ENCODE measurements at regions not wholly inside any gene's neighbourhood (a gene's known extent, or its start where the extent isn't known, plus 50 kb on each side); places are given as distances from the start of the nearest gene placed in this dataset.

DNA sequence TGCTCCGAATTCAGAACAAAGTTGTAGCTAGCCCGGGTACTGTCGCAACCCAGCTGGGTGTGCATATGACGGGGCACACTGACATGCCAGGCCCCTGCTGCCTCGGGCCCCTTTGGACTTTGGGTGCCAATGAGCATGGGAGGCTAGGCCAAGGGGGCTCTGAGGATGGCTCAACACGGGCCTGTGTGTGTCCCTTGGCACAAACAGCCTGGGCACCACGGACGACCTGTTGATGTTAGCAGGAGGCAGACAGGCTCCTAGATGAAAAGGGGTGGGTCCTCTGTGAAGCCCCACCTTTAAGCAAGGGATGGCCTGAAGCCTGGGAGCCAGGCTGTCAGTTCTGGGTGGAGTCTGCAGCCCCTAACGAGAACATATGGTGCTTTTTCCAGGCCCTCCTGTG is 1688.2 kb downstream of the EFNA5 start:
- no peak for DNase-seq (ENCODE audit: low spot score)

DNA sequence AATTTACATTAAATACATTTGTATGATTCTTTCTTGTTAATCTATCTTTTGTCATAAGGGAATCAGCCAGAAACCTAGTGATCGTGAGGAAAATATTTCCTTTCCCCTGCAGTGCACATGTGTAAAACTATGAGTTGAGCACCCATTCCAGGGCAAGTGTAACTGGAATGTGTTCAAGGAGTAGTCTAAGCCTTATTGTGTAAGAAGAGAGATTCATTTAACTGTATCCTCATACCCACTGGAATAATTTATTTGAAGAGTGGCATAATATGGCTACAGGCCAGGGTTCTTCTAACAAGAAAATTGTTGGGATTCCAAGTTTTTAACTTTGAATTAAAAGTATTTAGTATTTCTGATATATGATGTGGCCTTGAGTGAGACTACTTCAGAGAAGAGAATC is 1692.7 kb downstream of the EFNA5 start:
- no peak for DNase-seq (ENCODE audit: low spot score)

DNA sequence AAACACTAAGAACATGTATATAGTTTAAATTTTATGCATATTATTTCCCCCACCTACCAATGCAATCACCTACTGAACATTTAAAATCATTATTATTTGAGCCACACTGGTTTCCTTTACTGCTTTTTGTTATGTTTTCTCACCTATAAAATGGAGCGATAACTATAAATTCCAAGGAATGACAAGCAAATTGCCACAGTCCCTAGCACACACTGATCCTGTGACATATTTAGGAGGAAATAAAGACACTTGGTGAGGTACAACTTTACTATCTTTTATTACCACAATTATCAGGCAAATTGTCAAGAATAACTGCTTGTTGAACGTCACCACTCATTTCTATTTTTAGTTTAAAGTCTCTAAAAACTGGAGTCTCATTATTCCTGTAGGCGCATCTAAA is 1693.6 kb downstream of the EFNA5 start:
- no peak for DNase-seq (ENCODE audit: low spot score)

DNA sequence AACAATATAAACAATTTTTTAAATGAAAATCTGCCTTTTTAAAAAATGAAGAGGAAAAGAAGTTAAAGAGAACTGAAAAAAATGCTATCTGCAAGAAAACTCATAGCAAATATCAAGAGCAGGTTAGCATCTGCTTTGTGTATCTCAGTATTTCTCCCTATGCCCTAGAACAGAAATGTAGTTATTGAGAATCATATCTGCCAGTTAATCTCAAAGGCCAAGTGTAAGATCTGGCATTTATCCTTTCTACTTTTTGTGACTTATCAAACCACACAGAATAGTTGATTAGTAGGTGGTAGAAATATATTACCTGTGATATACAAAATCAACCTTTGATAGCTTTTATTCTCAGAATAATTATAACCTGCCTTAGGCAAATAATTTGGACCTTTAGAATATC is 1699.8 kb downstream of the EFNA5 start:
- no peak for DNase-seq (ENCODE audit: low spot score)

DNA sequence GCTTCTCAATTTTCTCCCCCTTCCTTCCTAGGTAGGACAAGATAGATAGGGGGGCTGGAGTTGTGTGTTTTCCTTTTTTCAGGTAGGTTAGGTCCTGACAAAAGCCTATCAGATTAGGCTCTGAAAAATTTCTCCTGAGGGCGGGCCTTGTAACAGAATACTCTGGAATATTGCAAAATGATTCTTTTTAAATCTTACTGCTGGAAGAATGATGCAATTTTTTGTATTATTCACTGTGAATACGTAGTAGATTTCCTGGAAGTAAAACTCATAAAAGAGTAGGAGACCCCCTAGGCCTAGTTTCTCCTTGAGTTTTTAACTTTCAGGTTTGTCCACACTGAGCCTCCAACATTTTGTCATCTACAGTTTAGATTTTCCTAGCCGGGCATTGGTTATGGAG is 1701.8 kb downstream of the EFNA5 start:
- DNase-seq (ENCODE audit: low spot score), result no peak

DNA sequence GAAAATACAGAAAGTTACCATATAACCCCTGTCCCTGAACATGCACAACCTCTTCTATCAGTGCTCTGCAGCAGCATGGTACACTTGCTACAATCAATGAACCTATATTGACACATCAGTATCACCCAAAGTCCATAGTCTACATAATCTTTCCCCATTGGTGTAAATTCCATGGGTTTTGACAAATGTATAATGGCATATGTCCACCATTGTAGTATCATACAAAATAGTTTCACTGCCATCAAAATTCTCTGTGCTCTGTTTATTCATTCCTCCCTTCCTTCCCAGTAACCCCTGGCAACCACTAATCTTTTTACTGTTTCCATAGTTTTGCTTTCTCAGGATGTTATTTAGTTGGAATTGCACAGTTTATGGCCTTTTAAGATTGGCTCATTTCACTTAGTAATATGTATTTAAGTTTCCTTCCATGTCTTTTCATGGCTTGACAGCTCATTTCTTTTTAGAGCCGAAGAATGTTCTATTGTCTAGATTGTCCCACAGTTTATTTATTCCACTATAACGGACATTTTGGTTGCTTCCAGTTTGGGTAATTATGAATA is 1707.0 kb downstream of the EFNA5 start:
- DNase-seq (ENCODE audit: low spot score), result no peak

DNA sequence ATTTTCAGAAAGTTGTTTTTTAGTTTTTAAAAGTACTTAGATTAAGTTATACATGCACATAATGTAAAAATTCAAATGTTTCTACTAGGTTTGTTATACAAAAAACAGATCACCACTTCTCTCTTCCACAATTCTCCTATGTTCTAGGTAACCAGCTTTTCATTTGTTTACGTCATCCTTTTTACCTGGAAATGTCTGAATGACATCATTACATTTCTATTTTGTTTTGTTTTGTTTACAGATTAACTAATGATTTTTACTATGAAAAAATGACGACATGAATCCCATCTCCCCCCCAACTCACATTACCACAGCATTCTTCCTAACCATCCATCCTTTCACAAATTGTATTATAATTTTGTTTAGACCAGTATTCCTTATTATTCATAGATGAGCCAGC is 1709.2 kb downstream of the EFNA5 start:
- no peak for DNase-seq (ENCODE audit: low spot score)

DNA sequence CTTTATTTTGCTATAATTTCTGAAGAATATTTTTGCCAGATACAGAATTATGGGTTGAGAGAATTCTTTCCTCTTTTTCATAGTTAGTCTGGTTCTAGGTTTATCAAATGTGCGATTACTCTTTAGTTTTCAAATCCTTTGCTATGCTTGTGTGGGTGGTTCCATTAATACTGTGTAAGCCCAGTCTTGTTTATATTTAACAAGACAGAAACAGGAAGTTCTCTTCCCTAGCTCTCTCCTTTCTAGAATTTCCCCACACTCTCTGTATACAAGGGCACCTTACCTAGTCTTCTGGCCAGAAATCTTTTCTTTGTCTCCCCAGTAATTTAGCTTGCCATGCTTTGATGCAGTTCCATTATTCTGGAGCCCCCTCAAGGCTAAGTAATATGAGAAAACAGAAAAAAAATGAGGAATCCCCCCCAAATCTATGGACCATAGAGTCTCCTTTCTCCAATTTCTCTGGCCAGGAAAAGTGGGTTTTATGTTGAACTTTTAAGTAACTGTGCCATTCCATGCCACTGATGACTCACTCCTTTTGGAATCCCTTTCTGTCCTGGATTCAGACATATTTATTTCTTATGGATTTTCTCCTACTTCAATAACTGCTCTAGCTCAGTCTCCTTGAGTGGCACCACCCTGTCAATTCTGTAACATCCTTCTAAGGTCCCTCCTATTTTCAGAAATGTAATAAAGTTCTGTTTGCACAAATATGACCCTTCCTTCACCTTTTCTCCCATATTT is 1714.1 kb downstream of the EFNA5 start:
- no peak for DNase-seq (ENCODE audit: low spot score)

DNA sequence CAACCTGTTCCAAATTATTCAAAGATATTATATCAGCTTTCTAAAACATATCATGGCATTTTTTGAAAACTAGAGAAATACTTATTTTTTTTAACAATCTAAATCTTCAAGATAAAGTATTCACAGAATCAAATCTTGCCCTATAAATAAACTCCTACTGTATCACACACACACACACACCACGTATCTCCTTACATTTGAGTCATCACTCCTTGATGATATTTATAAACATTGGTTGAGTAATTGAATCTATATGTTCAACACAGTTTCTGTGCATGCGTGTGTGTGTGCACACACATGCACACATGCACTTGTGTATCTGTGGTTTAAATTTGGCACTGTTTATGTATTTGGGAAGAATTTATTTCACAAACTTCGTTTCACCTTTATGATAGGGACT is 1716.4 kb downstream of the EFNA5 start:
- DNase-seq (ENCODE audit: low spot score), result no peak

DNA sequence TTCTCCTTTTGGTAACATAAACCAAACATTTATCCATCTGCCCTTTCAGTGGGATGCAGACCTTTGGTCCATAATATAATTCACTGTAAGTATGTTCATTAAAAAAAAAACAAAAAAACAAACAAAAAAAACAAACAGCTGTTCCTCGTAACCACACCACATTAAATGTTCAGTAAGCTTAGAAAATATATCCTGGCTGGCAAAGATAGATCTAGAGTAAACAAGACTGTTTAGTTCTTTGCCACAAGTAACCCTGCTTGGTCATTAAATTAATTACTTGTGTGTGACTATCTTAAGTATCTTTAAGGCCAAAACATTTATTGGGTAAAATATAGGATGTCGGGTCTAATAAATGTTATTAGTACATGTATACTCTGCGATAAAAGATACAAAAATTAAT is 1717.1 kb downstream of the EFNA5 start:
- no peak for DNase-seq (ENCODE audit: low spot score)

DNA sequence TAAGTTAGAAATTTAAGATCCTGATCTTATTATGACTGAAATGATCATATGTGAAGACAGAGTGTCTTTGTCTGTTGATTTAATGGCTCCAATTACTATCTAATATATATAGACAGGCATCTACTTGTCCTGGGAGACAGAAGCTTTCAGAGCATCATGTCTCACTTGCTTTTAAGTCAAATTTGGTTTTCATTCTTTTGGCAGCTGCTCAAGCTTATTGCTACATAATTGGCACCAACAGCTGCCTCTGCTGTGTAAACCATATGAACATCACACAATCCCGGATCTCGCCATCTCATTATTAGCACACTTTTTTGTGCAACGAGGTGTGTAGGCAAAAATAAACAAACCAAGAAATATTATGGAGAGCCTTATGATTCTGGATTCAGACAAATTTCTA is 1717.9 kb downstream of the EFNA5 start:
- DNase-seq (ENCODE audit: low spot score), result no peak

DNA sequence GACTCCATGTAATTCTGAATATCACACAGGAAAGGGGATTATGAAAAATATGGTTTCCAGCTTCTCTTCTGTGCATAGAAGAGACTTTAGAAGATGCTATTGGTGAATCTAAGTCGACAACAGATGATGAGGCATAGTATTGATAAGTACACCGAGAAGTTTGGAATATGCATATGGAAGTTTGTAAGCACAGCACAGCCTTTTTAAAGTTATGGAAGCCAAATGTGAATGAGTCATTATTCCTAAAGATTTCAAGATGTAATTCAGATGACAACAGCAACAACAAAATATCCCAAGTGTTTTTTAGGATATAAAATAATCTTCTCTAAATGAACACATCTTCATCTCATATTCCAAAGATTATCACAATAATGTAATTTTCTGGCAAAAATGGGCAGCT is 1723.3 kb downstream of the EFNA5 start:
- no peak for DNase-seq (ENCODE audit: low spot score)

DNA sequence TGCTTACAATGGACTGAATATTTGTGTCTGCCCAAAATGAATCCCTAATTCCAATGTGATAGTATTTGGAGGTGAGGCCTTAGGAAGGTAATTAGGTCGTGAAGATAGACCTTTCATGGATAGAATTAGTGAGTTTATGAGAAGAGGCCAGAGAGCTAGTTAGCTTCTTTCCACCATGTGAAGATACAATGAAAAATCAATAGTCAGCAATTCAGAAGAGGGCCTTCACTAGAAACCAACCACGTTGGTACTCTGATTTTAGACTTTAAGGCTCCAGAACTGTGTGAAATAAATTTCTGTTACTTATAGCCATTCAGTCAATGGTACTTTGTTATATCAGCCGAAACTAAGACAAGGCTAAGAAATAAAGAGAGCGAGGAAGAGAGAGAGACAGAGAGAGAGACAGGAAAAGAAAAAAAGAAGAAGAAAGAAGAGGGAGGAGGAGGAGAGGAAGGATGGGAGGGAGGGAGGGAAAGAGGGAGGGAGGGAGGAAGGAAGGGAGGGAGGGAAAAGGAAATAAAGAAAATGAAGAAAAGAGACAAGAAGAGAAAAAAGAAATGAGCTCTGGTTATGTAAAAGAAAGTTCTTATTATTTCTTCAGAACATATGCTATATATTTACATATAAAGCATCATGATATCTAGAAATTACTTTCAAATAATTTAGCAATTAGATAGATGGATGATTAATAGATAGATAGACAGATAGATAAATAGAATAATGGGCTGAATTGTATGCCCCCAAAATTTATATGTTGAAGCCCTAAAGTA is 1725.3 kb downstream of the EFNA5 start:
- DNase-seq (ENCODE audit: low spot score), result no peak

DNA sequence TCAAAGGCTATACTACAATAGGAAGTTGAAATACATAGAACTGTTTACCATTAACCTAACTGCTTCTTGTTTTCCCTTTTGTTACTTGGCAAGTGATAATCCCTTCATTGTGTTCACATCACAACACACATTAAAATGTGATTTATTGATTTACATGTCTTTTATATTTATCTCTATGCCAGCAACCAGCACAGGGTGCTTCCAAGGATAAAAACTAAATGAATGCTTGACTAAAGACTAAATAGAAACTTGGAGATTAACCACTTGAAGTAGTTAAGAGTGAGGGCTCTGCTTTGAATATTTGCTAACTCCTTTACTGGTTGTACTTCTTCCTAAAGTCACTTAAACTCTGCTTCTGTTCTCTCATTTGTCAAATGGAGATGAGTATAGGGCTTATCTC is 1730.6 kb downstream of the EFNA5 start:
- DNase-seq (ENCODE audit: low spot score), result no peak

DNA sequence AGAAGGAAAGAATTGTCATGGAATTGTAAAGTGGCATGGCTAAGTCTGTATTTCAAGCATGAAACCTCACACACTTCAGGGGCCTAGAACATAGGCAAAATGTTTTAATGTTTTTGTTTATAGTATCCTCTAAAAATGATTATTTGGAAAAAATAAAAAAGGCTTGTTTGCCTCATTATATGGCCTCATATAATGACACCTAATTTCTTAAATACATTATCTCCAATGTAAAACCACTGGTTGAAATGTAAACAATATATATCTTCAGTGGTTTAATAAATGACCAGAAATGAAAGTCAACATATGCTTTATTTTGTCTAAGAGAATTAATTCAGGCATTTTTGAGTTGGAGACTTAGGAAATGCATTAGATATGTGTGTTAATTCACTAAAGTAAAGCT is 1736.6 kb downstream of the EFNA5 start:
- no peak for DNase-seq (ENCODE audit: low spot score)

DNA sequence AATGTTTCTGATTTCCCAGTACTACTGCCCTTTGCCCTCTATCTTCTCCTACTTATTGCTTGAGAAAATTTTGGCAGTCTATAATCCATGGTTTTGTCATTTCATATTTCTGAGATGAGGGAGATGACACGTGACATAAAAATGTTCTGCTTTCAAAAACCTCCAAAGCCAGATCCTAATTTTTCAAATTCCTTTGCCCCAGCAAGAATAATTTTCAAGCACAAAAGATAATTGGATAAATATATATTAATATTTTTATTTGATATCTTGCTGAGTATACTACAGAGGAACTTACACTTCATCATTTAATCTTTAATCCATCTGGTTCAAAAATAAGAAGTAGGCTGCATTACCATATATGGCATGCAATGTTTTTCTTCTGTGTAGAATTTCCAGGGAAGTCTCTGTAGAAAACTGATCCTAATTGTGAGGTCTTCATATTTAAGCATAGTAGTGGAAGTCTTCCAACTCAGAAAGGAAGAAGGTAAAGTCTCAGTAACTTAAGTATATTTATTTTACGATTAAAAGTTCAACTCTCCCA is 1738.8 kb downstream of the EFNA5 start:
- DNase-seq (ENCODE audit: low spot score), result no peak

DNA sequence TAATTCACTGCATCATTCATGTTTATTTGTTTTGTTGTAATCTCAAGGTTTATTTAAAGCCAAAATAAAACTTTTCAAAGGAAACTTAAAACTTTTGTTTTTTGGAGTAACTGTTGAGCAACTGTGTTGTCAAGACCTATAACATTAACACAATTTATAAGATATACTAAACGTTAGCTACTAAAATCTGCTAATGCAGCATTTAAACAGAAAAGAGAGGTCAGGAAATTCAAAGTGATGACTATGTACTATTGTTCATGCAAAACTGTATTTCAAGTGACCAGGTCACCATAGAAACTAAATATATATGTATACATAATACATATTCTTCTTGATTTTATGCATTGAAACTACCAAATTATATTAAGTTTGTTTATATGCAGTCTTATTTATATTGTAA is 1740.9 kb downstream of the EFNA5 start:
- DNase-seq (ENCODE audit: low spot score), result no peak

DNA sequence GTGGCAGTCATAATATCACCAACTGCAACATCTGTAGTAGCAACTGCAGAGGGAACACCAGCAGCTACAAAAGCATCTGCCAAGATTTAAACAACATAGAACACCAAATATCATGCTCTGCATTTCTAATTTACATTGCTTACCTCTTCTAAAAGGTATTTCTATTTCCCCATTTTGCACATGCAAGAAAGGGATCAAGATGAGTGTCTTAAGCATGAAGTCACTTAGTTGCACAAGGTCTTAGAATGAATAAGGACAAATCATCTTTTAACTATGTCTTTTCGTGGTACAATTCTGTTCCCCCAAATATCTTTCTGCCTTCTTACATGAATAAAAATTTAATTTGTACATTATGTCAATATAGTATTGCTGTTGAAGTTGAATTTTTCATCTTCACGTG is 1746.4 kb downstream of the EFNA5 start:
- no peak for DNase-seq (ENCODE audit: low spot score)

DNA sequence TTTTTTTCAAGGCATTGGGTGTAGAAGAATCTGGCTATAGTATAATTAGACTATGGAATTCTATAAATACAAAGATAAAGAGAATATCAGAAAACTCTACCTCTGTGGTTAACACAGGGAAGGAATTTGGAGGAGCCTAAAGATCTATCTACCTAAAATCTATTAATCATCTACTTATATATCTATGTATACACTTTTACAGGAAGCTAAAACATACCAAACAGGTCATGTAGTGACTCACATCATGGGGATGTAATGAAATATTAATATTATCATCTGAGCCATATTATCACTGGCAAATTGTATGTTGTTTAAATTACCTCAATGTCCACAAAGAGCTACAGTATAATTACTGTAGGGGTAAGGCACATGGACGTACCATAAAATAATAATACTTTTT is 1748.2 kb downstream of the EFNA5 start:
- no peak for DNase-seq (ENCODE audit: low spot score)

DNA sequence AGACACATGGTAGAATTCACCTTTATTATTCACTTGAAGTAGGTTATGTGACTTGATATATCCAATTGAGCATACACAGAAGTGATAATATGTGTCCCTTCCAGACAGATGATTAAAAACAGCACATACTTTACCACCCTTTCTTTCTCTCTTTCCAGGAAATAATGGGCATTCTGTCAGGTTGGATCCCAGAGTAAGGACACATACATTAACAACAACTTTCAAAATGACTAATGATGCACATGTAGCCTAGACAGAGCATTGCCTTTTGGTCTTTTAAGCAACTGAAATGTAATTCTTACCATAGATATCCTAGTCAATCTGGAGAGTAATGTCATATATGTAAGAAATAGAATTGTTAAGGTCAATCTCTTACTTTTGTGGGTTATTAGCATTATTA is 1748.7 kb downstream of the EFNA5 start:
- DNase-seq (ENCODE audit: low spot score), result no peak

DNA sequence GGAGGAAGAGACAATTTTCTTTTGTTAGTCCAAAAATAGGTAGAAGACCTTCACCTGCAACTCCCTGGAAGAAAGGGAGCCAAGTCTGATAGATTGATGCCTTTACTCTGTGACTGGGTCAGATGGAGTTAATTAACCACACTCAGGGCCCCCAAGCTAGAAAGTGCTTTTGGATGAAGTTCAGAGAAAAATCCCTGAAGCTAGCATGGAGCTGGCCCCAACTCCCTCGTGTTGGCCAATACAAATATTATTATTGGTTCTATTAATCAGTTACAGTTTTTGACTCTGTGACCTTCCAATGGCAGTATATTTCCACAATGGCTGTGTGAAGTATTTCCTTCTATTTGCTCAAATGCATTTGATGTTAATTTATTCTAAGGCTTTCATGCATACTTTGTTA is 1753.5 kb downstream of the EFNA5 start:
- DNase-seq (ENCODE audit: low spot score), result no peak

DNA sequence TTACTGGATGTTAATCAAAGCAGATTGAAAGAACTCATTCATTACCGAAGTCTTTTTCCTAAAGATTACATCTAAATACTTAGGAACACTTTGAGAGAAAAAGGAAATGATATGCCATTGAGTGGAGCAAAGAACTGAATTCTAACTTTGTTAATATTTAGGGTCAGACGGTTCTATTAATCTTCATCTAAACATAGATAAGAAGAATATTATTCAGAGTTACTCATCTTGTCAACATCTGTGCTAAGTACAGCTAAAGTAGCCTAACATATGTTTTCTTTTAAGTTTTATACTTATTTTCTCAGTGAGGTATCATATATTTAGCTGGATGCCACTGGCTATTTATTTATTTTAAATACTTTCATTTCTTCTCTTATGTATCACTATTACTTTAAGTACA is 1763.7 kb downstream of the EFNA5 start:
- DNase-seq (ENCODE audit: low spot score), result no peak

DNA sequence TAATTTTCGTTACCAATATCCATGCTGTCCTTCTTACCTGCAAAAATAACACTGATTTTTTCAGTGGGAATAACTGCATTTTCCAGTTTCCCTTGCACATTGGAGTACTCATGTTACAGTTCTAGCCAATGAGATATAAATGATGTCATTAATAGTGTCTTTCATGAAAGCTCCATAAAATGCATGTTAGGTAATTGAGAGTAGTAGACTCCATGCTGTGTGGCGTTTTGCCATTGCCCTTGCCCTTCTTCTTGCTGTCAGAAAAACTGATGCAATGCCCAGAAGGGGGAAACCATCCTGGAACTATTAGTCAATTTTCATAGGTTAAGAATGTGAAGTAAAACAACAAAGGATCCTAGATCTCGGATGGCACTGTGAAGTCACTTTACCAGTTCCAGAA is 1765.3 kb downstream of the EFNA5 start:
- DNase-seq (ENCODE audit: low spot score), result no peak

Data from pons (tissue), 1 donor.